HG03354 (cell line): ENCODE measurements at regions not wholly inside any gene's neighbourhood (a gene's known extent, or its start where the extent isn't known, plus 50 kb on each side); places are given as distances from the start of the nearest gene placed in this dataset.

Source experiments
- ATAC-seq: cut with Tn5 transposase; IDR thresholded peaks from one replicate; pipeline ENCODE4 v1.9.1; 2021; ENCODE audit warnings: mild to moderate bottlenecking; ENCODE audit not compliant: unreplicated experiment, poor library complexity, severe bottlenecking

- no peak for ATAC-seq
Measured at GRCh38 chr4:144300616-144301015, 160.1 kb upstream of the GYPA start.

- ATAC-seq: no peak
Measured at GRCh38 chr4:144302704-144303536, 162.4 kb upstream of the GYPA start.

- ATAC-seq: no peak
Measured at GRCh38 chr4:144304025-144304424, 163.5 kb upstream of the GYPA start.

GRCh38 chr4:144310535-144310934 is 170.0 kb upstream of the GYPA start:
- ATAC-seq: no peak

- ATAC-seq: no peak
Measured at GRCh38 chr4:144313370-144313769, 172.9 kb upstream of the GYPA start.

GRCh38 chr4:144316869-144317268 is 176.4 kb upstream of the GYPA start:
- peak; percentile 59 for ATAC-seq

GRCh38 chr4:144318797-144319196 is 178.3 kb upstream of the GYPA start:
- ATAC-seq: no peak

- no peak for ATAC-seq
Measured at GRCh38 chr4:144336633-144337032, 196.1 kb upstream of the GYPA start.

- ATAC-seq: peak; percentile 83
Measured at GRCh38 chr4:144338148-144338547, 197.6 kb upstream of the GYPA start.

GRCh38 chr4:144338834-144339233 is 198.3 kb upstream of the GYPA start:
- ATAC-seq: no peak

GRCh38 chr4:144340931-144341330 is 200.4 kb upstream of the GYPA start:
- ATAC-seq: no peak

- ATAC-seq: no peak
Measured at GRCh38 chr4:144342949-144343760, 202.6 kb upstream of the GYPA start.

- ATAC-seq: no peak
Measured at GRCh38 chr4:144347121-144347520, 206.6 kb upstream of the GYPA start.

GRCh38 chr4:144350706-144351105 is 210.2 kb upstream of the GYPA start:
- no peak for ATAC-seq

- no peak for ATAC-seq
Measured at GRCh38 chr4:144351306-144351705, 210.8 kb upstream of the GYPA start.

- ATAC-seq: no peak
Measured at GRCh38 chr4:144353292-144353691, 212.8 kb upstream of the GYPA start.

- ATAC-seq: peak; percentile 93
Measured at GRCh38 chr4:144355811-144356757, 215.6 kb upstream of the GYPA start.

- ATAC-seq: no peak
Measured at GRCh38 chr4:144356941-144357381, 216.4 kb upstream of the GYPA start.

GRCh38 chr4:144357975-144358374 is 217.5 kb upstream of the GYPA start:
- ATAC-seq: peak; percentile 50
